Neural cell (in vitro differentiated cells): ENCODE measurements at regions not wholly inside any gene's neighbourhood (a gene's known extent, or its start where the extent isn't known, plus 50 kb on each side); places are given as distances from the start of the nearest gene placed in this dataset.

Source experiments
- H2AFZ ChIP-seq: fragments of 200-600, 300-800 bp; sonication (generic), shearing (Covaris generic); 2 replicates; pipeline ENCODE4 v1.6.0; 2014; ENCODE audit warnings: low read depth, mild to moderate bottlenecking, antibody characterized with exemption, low read length, moderate library complexity
- H3F3A ChIP-seq: fragments of 200-600 bp; shearing (Covaris generic); 2 replicates; pipeline ENCODE4 v1.6.1; 2016; ENCODE audit warnings: mild to moderate bottlenecking, moderate library complexity, mixed read lengths, antibody characterized with exemption, low read length; ENCODE audit not compliant: insufficient read depth, poor library complexity, severe bottlenecking
- H3K27ac ChIP-seq: fragments of 200-600, 300-800 bp; sonication (generic), shearing (Covaris generic); 2 replicates; pipeline ENCODE4 v1.5.1; 2014; ENCODE audit warnings: mild to moderate bottlenecking, low read length, moderate library complexity
- H3K27me3 ChIP-seq: fragments of 300-800, 200-600 bp; sonication (generic), shearing (Covaris generic); 2 replicates; pipeline ENCODE4 v1.6.0; 2014; ENCODE audit warnings: mild to moderate bottlenecking, low read depth, low read length, moderate library complexity; ENCODE audit not compliant: insufficient read depth
- H3K36me3 ChIP-seq: fragments of 300-800, 200-600 bp; sonication (generic), shearing (Covaris generic); 2 replicates; pipeline ENCODE4 v1.5.1; 2014; ENCODE audit warnings: mild to moderate bottlenecking, antibody characterized with exemption, low read length, moderate library complexity; ENCODE audit not compliant: insufficient read depth
- H3K4me2 ChIP-seq: fragments of 300-800, 200-600 bp; sonication (generic), shearing (Covaris generic); 2 replicates; pipeline ENCODE4 v1.6.0; 2014; ENCODE audit warnings: mild to moderate bottlenecking, low read length
- H3K4me3 ChIP-seq: fragments of 300-800, 200-600 bp; sonication (generic), shearing (Covaris generic); 2 replicates; pipeline ENCODE4 v1.5.1; 2014; ENCODE audit warnings: mild to moderate bottlenecking, low read length, moderate library complexity
- H3K79me2 ChIP-seq: fragments of 200-600 bp; shearing (Covaris generic); replicated peaks from 2 replicates; pipeline ENCODE4 v1.6.0; 2014; ENCODE audit warnings: mild to moderate bottlenecking, low read length, moderate library complexity; ENCODE audit not compliant: insufficient read depth
- H3K9ac ChIP-seq: fragments of 300-800, 200-600 bp; sonication (generic), shearing (Covaris generic); 2 replicates; pipeline ENCODE4 v1.6.1; 2016; ENCODE audit warnings: mild to moderate bottlenecking, low read length, mixed read lengths
- H3K9me2 ChIP-seq: fragments of 200-600 bp; shearing (Covaris generic); 2 replicates; pipeline ENCODE4 v1.6.1; 2016; ENCODE audit warnings: mild to moderate bottlenecking, low read length, mixed read lengths; ENCODE audit not compliant: insufficient read depth
- H3K9me3 ChIP-seq: fragments of 200-600, 300-800 bp; sonication (generic), shearing (Covaris generic); 2 replicates; pipeline ENCODE4 v1.6.1; 2016; ENCODE audit warnings: mild to moderate bottlenecking, mixed run types, low read length, moderate library complexity, mixed read lengths
- H4K20me1 ChIP-seq: fragments of 200-600 bp; shearing (Covaris generic); 2 replicates; pipeline ENCODE4 v1.6.1; 2016; ENCODE audit warnings: mild to moderate bottlenecking, mixed run types; ENCODE audit not compliant: insufficient read depth
- CTCF ChIP-seq: fragments of 450-650 bp; IDR thresholded peaks from 2 replicates; pipeline ENCODE4 v1.5.1; 2014; ENCODE audit warnings: antibody characterized with exemption, mild to moderate bottlenecking, moderate library complexity; ENCODE audit not compliant: poor library complexity, severe bottlenecking
- EP300 ChIP-seq: fragments of 450-650 bp; conservative IDR thresholded peaks from 2 replicates; pipeline ENCODE4 v1.6.1; 2014; ENCODE audit warnings: antibody characterized with exemption, mild to moderate bottlenecking, moderate library complexity; ENCODE audit not compliant: poor library complexity, severe bottlenecking
- EZH2 ChIP-seq: fragments of 200-600, 300-800 bp; shearing (Covaris generic), sonication (generic); IDR thresholded peaks from 2 replicates; pipeline ENCODE4 v1.6.1; 2014; ENCODE audit warnings: antibody characterized with exemption, low read length, borderline replicate concordance, mild to moderate bottlenecking; ENCODE audit not compliant: insufficient read depth, poor library complexity, severe bottlenecking
- MXI1 ChIP-seq: fragments of 450-650 bp; conservative IDR thresholded peaks from 2 replicates; pipeline ENCODE4 v1.6.1; 2014; ENCODE audit warnings: antibody characterized with exemption, mild to moderate bottlenecking; ENCODE audit not compliant: poor library complexity, severe bottlenecking
- POLR2AphosphoS5 ChIP-seq: IDR thresholded peaks from 2 replicates; pipeline ENCODE4 v1.6.1; 2012
- RAD21 ChIP-seq: fragments of 450-650 bp; conservative IDR thresholded peaks from 2 replicates; pipeline ENCODE4 v1.6.1; 2014; ENCODE audit warnings: antibody characterized with exemption, mild to moderate bottlenecking, moderate library complexity
- REST ChIP-seq: IDR thresholded peaks from 2 replicates; pipeline ENCODE4 v1.6.1; 2012; ENCODE audit warnings: borderline replicate concordance
- SMC3 ChIP-seq: fragments of 450-650 bp; conservative IDR thresholded peaks from 2 replicates; pipeline ENCODE4 v1.6.1; 2014; ENCODE audit warnings: antibody characterized with exemption, mild to moderate bottlenecking, moderate library complexity; ENCODE audit not compliant: poor library complexity
- TAF1 ChIP-seq: IDR thresholded peaks from 2 replicates; pipeline ENCODE4 v1.6.1; 2012; ENCODE audit warnings: low read depth

GRCh38 chr5:104299998-104300706 lies 737.6 kb upstream of the NUDT12 start:
- no peaks in the 10 kb centered on the region for H3K36me3 ChIP-seq
- H3K9me2 ChIP-seq: no peaks in the 10 kb centered on the region
- no peaks in the 10 kb centered on the region for H3K27me3 ChIP-seq
- H2AFZ ChIP-seq: no peak overlapping the region
- H3F3A ChIP-seq: no peaks in the 10 kb centered on the region
- no peak overlapping the region for H3K27ac ChIP-seq
- no peak overlapping the region for H3K9ac ChIP-seq
- H3K4me2 ChIP-seq: no peak overlapping the region
- H3K79me2 ChIP-seq: no peaks in the 10 kb centered on the region
- no peaks in the 10 kb centered on the region for H4K20me1 ChIP-seq
- no peaks in the 10 kb centered on the region for H3K9me3 ChIP-seq
- TF ChIP-seq SMC3 (no peak), EP300 (no peak), CTCF (no peak), RAD21 (no peak)
- no peak overlapping the region for H3K4me3 ChIP-seq

- Histone ChIP-seq H3K9me3 (no peaks in the 10 kb centered on the region), H2AFZ (no peak overlapping the region), H3K27ac (no peak overlapping the region), H3K36me3 (no peaks in the 10 kb centered on the region), H3K4me2 (no peak overlapping the region), H3F3A (no peaks in the 10 kb centered on the region), H3K9ac (no peak overlapping the region), H3K79me2 (no peaks in the 10 kb centered on the region), H3K27me3 (no peaks in the 10 kb centered on the region), H3K4me3 (no peak overlapping the region), H3K9me2 (no peaks in the 10 kb centered on the region), H4K20me1 (no peaks in the 10 kb centered on the region)
- TF ChIP-seq CTCF (no peak), EP300 (no peak), POLR2AphosphoS5 (no peak), TAF1 (no peak), REST (no peak), MXI1 (no peak), EZH2 (no peak)
Measured at GRCh38 chr5:104298518-104298917, 735.9 kb upstream of the NUDT12 start.
